ENCODE measurements at regions not wholly inside any gene's neighbourhood (a gene's known extent, or its start where the extent isn't known, plus 50 kb on each side); places are given as distances from the start of the nearest gene placed in this dataset.

GRCh38 chr18:65632236-65632635, 118.6 kb upstream of the CDH7 start:
- TF ChIP-seq, protein P1, sequence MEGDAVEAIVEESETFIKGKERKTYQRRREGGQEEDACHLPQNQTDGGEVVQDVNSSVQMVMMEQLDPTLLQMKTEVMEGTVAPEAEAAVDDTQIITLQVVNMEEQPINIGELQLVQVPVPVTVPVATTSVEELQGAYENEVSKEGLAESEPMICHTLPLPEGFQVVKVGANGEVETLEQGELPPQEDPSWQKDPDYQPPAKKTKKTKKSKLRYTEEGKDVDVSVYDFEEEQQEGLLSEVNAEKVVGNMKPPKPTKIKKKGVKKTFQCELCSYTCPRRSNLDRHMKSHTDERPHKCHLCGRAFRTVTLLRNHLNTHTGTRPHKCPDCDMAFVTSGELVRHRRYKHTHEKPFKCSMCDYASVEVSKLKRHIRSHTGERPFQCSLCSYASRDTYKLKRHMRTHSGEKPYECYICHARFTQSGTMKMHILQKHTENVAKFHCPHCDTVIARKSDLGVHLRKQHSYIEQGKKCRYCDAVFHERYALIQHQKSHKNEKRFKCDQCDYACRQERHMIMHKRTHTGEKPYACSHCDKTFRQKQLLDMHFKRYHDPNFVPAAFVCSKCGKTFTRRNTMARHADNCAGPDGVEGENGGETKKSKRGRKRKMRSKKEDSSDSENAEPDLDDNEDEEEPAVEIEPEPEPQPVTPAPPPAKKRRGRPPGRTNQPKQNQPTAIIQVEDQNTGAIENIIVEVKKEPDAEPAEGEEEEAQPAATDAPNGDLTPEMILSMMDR (IDR thresholded peaks at IDR 0.05), result no peak
- no peak overlapping the region for H3K27ac ChIP-seq
- H3K27me3 ChIP-seq, result no peaks in the 10 kb centered on the region
- no peaks in the 10 kb centered on the region for H3K4me1 ChIP-seq (ENCODE audit: control insufficient read depth in 1 of 2, insufficient read depth in 1 of 2, low read depth in 1 of 2, low read length in 1 of 2)
- no peaks in the 10 kb centered on the region for H3K9me3 ChIP-seq
- no peaks in the 10 kb centered on the region for H3K36me3 ChIP-seq
- H3K4me3 ChIP-seq (ENCODE audit: low read depth in 1 of 2, low read length in 1 of 2), result no peak overlapping the region

DNA sequence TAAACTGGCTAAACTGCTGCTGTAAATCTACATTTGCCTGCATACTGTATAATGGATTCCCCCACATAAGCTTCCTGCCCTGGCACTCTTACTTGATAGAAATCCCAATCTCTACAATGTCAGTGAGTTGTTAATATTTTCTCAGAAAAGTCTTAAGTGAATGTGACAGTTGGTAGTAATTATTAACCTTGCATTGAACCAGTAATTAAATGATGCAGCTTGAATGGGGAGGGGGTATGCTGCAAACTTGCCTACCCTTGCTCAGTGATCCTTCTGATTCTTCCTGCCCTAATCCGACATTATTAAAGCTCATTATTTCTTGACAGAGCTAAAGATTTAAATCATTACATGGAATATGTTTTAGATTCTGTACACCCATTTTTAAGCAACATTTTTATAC, 119.0 kb upstream of the CDH7 start:
- no peak overlapping the region for H3K27ac ChIP-seq

GRCh38 chr18:65628390-65628789, 122.4 kb upstream of the CDH7 start:
- H3K9me3 ChIP-seq, result no peaks in the 10 kb centered on the region
- TF ChIP-seq, protein P1 (IDR thresholded peaks at IDR 0.05), result no peak
- H3K27ac ChIP-seq, result no peak overlapping the region
- no peaks in the 10 kb centered on the region for H3K4me1 ChIP-seq (ENCODE audit: control insufficient read depth in 1 of 2, insufficient read depth in 1 of 2, low read depth in 1 of 2, low read length in 1 of 2)
- no peaks in the 10 kb centered on the region for H3K36me3 ChIP-seq
- H3K27me3 ChIP-seq, result no peaks in the 10 kb centered on the region
- H3K4me3 ChIP-seq (ENCODE audit: low read depth in 1 of 2, low read length in 1 of 2), result no peak overlapping the region

More for the DNA sequence above, 119.0 kb upstream of the CDH7 start:
- Histone ChIP-seq H3K36me3 (no peaks in the 10 kb centered on the region), H3K4me3 (ENCODE audit: low read depth in 1 of 2, low read length in 1 of 2) (no peak overlapping the region), H3K9me3 (no peaks in the 10 kb centered on the region), H3K4me1 (ENCODE audit: control insufficient read depth in 1 of 2, insufficient read depth in 1 of 2, low read depth in 1 of 2, low read length in 1 of 2) (no peaks in the 10 kb centered on the region), H3K27me3 (no peaks in the 10 kb centered on the region)
- TF ChIP-seq, protein P1 (IDR thresholded peaks at IDR 0.05), result no peak

DNA sequence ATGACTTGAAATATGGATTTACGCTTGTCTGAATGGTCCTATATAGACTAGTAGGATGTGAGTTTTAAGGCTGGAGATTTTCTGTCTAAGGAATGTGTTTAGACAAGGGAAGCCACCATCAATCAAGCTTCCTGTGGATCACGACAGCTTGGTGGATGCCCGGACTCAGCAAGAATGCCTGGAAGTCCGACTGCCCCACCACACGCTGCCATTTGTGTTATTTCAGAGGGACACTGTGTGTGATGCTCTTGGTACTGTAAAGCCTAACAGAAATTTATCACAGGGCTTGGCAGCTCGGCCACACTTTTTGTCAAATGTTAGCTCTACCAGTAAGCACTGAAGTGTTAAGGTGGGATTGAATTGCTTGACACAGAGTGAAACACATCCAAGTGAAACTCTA, 127.1 kb upstream of the CDH7 start:
- H3K4me3 ChIP-seq (ENCODE audit: low read depth in 1 of 2, low read length in 1 of 2), result no peak overlapping the region
- H3K27me3 ChIP-seq, result no peaks in the 10 kb centered on the region
- no peak overlapping the region for H3K27ac ChIP-seq
- no peaks in the 10 kb centered on the region for H3K9me3 ChIP-seq
- H3K36me3 ChIP-seq, result no peaks in the 10 kb centered on the region
- TF ChIP-seq, protein P1 (IDR thresholded peaks at IDR 0.05), result no peak
- H3K4me1 ChIP-seq (ENCODE audit: control insufficient read depth in 1 of 2, insufficient read depth in 1 of 2, low read depth in 1 of 2, low read length in 1 of 2), result no peaks in the 10 kb centered on the region

DNA sequence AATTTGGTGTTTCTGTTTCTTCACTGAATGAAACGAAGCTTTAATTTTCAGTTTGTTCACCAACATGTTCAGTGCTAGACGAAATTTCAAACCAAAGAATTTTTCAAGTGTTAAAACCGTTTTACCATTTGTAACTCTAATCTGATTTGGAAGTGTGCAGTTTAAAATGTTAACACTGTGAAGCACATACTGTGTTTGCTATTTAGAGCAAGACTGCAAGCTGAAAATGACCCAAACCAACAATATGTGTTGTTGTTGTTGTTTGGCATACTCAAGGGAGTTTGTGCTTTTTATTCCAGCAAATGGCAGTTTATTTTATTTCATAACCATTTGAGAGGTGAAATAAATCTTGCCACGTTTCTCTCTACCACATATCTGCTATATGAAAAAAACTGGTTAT, 128.4 kb upstream of the CDH7 start:
- Histone ChIP-seq H3K36me3 (no peaks in the 10 kb centered on the region), H3K4me1 (ENCODE audit: control insufficient read depth in 1 of 2, insufficient read depth in 1 of 2, low read depth in 1 of 2, low read length in 1 of 2) (no peaks in the 10 kb centered on the region), H3K27me3 (no peaks in the 10 kb centered on the region), H3K4me3 (ENCODE audit: low read depth in 1 of 2, low read length in 1 of 2) (no peak overlapping the region), H3K27ac (no peak overlapping the region), H3K9me3 (no peaks in the 10 kb centered on the region)
- TF ChIP-seq, protein P1 (IDR thresholded peaks at IDR 0.05), result no peak
